HG03460 (cell line): ENCODE measurements at regions not wholly inside any gene's neighbourhood (a gene's known extent, or its start where the extent isn't known, plus 50 kb on each side); places are given as distances from the start of the nearest gene placed in this dataset.

ENCODE experiments used
- ATAC-seq: cut with Tn5 transposase; IDR thresholded peaks from one replicate; pipeline ENCODE4 v1.9.1; 2021; ENCODE audit not compliant: unreplicated experiment

- ATAC-seq, result no peak
Measured at GRCh38 chr9:27864644-27865438, 291.6 kb upstream of the C9orf72 start.

- no peak for ATAC-seq
Measured at GRCh38 chr9:27866741-27867140, 293.5 kb upstream of the C9orf72 start.

- no peak for ATAC-seq
Measured at GRCh38 chr9:27870404-27870803, 297.1 kb upstream of the C9orf72 start.

- ATAC-seq, result no peak
Measured at GRCh38 chr9:27880156-27880555, 306.9 kb upstream of the C9orf72 start.

- no peak for ATAC-seq
Measured at GRCh38 chr9:27880635-27881034, 307.4 kb upstream of the C9orf72 start.

GRCh38 chr9:27888661-27889295 lies 315.5 kb upstream of the C9orf72 start:
- ATAC-seq, result peak; percentile 99

- no peak for ATAC-seq
Measured at GRCh38 chr9:27924502-27924901, 351.2 kb upstream of the C9orf72 start.

- no peak for ATAC-seq
Measured at GRCh38 chr9:27925815-27926214, 352.5 kb upstream of the C9orf72 start.

GRCh38 chr9:27929841-27930240 lies 356.6 kb upstream of the C9orf72 start:
- no peak for ATAC-seq

GRCh38 chr9:27933210-27934025 lies 360.1 kb upstream of the C9orf72 start:
- ATAC-seq, result no peak

GRCh38 chr9:27934471-27934870 lies 361.2 kb upstream of the C9orf72 start:
- no peak for ATAC-seq

GRCh38 chr9:27939186-27939585 lies 365.9 kb upstream of the C9orf72 start:
- no peak for ATAC-seq

GRCh38 chr9:27940535-27940934 lies 367.3 kb upstream of the C9orf72 start:
- no peak for ATAC-seq

GRCh38 chr9:27943501-27943900 lies 370.2 kb upstream of the C9orf72 start:
- ATAC-seq, result no peak

GRCh38 chr9:27945386-27945785 lies 372.1 kb upstream of the C9orf72 start:
- ATAC-seq, result no peak

GRCh38 chr9:27950382-27950781 lies 377.1 kb upstream of the C9orf72 start:
- no peak for ATAC-seq

GRCh38 chr9:27954858-27955257 lies 381.6 kb upstream of the C9orf72 start:
- ATAC-seq, result no peak

- no peak for ATAC-seq
Measured at GRCh38 chr9:27963836-27964235, 390.6 kb upstream of the C9orf72 start.

GRCh38 chr9:27967210-27967609 lies 393.9 kb upstream of the C9orf72 start:
- no peak for ATAC-seq

GRCh38 chr9:27977931-27978330 lies 404.6 kb upstream of the C9orf72 start:
- ATAC-seq, result no peak

GRCh38 chr9:27985714-27986113 lies 412.4 kb upstream of the C9orf72 start:
- ATAC-seq, result no peak

- ATAC-seq, result no peak
Measured at GRCh38 chr9:27990524-27990923, 417.2 kb upstream of the C9orf72 start.
